Activated CD8-positive, alpha-beta memory T cell treated with anti-CD3 and anti-CD28 coated beads for 4 hours (primary cell): ENCODE measurements at regions not wholly inside any gene's neighbourhood (a gene's known extent, or its start where the extent isn't known, plus 50 kb on each side); places are given as distances from the start of the nearest gene placed in this dataset.

Source experiments
- DNase-seq, 2 donors: peaks; one replicate each; pipeline ENCODE4 v3.0.0-alpha.2; 2020; ENCODE audit warnings: low read depth in 2 of 2

DNA sequence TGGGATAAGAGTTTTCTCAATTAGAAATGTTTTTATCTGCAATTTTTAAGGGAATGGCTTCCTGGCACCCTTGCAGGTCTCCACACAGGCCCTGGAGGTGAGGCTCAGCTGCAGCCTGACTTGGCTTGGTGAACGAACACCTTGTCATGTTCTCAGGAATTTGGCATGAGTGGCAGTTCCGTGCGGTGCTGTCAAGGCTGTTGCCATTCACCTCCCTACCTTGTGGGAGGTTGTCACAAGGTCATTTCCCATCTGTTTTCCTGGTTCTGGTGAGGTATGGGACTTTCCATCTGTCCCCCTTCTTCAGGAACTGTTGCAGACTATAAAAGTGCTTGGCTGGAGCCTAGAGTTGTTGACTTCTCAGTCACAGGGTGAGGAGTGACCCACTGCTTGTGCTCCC lies 82.9 kb downstream of the ELOVL4 start:
- DNase-seq, result no peak

DNA sequence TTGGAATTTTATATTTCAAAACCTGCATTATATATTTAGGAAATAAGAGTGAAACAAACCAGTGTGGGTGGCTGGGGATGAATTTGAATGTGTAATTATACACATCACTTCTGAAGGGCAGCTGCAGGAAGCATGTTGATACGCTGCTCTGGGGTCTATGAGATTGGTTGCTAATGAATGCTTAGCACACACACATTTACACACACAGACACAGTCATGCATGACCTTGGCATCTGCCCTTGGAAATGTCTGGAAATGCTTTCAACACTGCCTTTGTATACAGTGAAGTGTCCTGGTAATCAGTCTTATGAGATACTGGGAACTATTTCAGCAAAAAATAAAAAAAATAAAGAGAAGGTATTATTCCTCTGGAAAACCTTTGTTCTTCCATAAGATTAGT lies 83.4 kb downstream of the ELOVL4 start:
- DNase-seq, result no peak

DNA sequence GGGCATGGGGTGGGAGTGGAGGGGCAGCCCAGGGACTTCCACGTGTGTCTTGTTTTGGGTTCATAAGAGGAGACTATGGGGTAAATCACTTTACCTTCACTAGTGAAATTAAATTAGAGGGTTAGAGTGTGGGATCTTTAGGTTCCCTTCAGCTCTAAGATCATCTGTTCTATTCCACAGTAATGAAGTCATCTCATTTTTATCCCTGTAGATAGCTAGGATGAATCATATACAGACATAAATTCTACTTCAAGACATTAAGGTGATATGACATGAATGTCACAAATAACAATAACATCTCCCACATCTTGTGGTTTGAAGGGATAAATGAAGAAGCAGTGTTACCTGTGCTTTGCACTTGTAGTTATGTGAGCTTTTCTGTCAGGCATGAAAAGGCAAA lies 83.8 kb downstream of the ELOVL4 start:
- no peak for DNase-seq

DNA sequence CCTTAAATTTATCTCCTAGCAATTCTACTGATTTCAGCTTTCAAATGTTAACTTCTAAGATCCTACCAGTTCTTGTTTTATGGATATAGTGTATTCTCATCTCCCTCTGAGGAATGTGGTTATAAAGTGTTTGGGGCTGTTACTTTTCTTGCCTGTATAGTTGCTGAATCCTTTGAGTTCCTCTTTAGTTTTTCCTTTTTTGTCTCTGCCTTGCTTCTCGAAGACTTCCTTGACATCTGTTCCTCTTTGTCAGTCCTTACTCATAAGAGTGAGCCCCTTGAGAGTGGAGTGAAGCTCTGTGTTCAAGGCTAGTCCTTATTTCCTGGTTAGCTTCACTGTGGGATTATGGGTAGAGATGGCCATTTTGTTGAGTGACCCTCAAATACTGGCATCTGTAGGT lies 84.6 kb downstream of the ELOVL4 start:
- DNase-seq, result no peak

DNA sequence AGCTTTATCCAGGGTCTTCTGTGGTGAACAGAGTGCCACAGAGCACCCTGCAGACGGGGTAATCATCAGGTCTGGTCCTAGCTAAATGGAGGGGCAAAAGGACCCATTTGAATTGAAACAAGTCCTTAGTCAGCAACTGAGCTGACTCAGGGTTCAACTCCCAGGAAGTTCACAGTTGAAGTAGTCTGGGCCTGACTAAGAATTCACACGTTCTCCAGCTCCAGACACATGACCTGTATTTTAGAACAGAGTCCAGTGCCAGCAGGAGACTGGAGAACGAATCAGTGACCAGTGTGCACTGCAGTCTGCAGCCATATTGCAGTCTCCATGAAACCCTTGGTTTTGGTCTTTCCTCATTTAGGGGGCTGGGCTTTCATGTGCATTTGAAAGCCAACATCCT lies 85.2 kb downstream of the ELOVL4 start:
- no peak for DNase-seq

DNA sequence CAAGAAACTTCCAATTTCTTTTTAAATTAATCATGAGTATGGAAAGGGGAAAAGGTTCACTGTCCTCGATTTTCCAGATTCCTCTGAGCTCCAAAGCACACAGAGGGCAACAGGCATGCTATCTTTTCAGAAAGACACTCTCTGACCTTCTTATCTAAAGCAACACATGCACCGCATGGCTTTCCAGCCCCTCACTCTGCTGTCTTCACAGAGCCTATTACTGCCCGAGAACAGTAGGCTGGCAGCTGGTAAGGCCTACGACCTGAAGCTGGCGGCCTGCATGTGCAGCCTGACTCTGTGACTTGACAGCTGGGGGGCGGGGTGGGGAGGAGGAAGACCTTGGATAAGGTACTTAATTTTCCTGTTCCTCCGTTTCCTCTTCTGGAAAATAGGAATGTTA lies 86.3 kb downstream of the ELOVL4 start:
- DNase-seq, result no peak

DNA sequence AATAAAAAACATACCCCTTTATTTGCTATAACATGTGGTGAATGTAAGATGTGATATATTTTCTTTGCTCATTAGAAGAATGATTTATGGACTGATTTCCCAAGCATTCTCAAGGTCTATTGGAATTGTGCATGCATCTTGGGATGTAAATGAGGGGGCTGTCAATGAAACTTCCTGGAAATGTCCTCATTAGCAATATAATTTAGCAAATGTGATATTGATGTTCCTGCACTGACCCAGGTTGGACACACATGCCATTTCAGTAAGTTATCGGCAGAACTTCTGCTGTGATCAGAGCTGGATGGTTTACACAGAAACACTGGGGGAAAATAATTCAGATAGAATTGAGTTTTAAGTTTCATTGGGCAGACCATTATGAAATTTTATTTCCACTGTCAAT lies 99.9 kb downstream of the ELOVL4 start:
- DNase-seq, result no peak

DNA sequence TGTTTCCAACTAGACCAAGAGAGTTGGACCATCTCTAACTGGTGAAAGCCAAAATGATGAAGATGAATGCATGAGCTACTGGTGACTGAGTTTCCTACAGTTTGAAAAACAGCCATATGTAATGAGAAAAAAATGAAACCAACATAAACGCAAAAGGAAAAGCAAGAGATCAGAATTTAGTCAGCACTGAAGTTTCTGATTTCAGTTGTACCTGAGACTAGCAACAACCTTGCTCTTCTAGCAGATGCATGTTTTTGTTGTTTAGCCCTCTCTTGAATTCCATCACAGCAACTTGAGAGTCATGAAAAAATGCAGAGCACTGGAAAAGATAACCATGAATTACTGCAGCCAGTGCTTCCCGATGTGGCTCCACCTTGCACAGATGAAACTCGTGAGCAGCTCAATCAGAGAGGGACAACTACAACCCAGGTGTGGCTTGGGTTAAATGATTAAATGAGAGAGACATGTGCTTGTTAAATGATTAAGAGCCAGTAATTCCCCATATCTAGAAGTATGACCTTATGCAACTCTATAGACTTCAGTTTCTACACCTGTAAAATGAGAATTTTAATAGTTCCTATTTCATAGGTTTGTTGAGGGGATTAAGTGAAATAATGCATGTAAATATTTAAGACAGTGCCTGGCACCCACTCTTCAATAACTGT lies 104.8 kb downstream of the ELOVL4 start:
- no peak for DNase-seq

DNA sequence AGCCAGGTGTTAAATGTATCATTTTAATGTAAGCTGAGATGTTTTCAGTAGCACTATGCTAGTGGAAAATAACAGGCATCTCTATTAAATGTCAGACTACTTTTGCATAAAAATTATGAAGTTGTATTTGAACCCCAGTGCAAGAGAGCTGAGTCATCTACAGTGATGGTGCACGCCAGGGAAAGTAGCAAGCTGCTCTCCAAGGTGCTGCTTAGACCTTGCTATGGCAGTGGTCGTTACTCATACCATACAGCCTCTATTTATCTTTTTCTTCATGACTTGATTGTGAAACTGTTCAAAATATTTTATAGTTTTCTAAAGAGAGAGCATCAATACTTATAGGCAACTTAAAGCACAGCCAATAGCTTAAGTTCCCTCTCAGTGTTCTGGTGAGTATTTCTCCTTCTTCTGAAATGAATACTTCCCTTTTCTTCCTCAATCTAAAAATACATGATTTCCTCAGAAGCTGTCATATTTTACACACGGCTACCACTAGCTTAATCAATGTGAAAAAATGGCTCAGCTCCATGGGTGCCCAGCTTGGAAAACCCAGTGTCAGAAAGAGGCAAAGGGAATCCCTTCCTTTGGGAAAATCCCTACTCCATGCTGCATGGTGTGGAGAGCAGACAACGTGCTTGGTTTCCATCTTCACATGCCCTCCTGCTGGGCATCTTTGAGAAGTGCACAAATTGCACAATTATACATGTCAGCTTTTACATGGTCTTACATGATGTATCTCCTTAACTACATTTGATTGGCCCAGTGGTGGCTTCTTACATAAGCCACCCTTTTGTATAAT lies 105.6 kb downstream of the ELOVL4 start:
- DNase-seq, result no peak

DNA sequence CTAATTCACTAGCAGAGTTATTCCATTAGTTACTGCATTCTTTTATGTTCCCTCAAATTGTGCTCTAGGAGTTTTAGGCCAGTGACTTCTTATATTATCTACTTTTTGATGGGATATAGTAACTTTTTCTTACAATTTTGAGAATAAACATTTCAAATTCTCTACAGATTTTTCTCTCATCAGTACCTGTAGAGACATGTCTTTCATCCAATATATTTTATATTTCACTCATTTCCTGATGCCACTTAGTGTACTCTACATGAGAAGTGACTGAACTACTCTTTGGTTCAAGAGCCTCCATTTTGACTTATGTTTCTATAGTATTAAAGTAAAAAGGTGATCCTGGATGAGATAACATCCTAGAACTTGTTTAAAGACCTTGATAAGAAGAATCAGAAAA lies 108.5 kb downstream of the ELOVL4 start:
- DNase-seq, result no peak

DNA sequence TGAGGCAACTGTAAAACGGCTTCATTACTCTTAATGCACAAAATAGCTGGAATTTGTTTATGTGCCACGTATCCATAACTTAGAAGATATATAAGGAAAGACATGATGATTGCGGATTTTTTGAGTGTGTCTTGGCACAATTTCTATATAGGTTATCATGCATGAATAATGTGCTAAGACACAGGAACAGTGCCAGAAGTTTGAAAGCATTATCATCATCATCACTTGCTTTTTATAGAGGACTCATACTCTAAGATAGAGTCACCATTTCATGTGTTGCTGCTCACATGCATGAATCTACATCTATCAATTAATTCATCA lies 113.4 kb downstream of the ELOVL4 start:
- DNase-seq, result no peak

DNA sequence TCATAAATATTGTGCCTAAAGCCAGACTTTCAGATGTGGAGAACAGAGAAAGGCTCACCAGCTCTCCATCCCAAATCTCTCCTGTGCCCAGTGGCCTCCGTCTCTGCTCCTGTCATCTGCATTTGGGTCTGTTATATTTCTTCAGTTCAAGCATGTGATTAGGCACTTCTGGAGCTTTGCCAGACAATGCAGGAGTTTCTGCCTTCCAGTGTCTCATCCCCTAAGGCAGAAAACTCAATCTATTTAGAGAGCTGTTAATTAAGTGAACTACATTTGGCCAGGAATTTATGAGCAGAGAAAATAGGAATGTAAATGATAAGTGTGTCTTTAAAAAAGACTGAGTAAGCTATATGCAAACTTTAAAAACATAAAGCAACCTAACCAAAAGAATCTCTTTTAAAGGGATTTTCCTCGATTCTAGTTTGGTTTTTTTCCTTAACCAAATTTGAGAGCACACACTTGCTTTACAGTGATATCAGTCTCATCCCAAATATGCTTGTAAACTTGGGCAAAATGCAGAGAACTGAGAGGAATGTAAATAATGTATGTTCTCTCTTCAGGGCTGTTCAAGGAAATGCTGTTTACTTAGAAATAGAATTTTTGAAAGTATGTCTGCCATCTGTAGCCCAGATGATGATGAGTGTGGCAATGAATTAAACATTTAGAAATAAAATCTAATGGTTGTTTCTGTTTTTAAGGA lies 113.9 kb downstream of the ELOVL4 start:
- no peak for DNase-seq

DNA sequence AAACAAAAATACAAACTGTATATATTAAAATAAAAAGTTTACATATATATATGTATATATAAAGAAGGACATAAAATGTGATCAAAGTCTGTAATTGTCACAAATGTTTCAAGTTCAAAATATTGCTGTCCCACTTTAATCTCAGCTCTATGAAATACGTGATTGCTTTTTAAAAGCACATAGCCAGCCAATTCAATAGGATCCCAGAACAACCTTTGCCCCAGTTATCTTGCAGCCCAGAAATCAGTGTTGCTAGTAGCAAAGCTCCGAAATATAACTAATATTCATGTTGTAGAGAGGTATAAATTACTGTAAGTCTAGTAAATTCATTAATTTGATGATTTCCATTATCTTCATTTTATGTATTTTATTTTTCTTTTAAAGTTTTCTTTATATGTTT lies 114.6 kb downstream of the ELOVL4 start:
- DNase-seq, result no peak

DNA sequence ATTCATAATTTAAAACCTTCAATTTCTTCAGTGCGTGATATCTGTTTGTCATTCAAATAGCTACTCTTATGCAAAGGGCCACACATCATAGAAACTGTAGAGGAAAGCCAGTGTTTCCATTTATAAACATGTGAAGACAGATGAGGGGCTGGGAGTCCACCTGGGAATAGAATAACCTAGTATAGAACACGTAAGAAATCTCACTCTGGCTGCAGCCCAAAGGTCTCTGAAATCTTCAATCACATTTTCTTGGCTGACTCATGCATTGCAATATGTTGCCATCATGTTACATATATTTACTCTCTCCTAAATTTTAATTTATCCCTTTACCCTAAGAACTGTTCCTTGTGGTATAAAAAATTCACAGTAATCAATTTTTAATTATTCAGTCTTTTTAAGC lies 123.2 kb downstream of the ELOVL4 start:
- no peak for DNase-seq

DNA sequence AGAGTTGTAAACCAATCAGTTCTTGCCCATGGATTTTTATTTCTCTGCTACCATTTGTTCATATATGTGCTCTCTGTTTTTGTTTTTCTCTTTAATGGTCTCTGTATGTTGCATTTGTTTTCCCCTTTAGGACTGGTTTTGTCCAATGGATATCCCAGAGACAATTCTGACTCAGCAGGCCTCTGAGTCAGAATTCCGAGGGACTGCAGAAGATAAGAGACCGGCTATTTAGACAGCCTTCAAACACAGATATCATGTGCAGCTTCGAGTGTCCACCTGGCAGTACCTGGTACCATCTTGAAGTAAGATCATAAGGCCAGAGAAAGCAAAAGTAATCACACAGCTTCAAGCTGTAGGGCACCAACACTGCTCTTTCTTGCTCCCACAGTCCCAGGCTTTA lies 125.5 kb downstream of the ELOVL4 start:
- DNase-seq, result no peak

DNA sequence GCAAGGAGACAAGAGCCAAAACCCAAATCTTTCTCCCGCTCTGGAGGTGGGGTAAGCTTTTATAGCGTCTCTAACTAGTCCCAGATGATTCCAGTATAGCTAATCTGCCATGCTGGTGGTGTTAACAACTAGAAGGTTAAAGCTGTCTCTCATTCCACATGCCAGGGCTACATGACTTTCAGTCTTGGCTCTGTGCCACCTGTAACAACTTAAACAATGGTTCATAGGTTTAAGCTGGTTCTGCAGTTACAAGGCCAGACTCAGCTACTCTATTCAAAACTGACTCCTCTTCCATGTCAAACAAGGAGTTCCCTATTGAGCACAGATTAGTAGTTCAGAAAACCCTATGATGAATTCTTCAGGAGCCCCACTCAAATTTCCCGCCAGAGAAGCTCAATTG lies 128.9 kb downstream of the ELOVL4 start:
- DNase-seq, result no peak

DNA sequence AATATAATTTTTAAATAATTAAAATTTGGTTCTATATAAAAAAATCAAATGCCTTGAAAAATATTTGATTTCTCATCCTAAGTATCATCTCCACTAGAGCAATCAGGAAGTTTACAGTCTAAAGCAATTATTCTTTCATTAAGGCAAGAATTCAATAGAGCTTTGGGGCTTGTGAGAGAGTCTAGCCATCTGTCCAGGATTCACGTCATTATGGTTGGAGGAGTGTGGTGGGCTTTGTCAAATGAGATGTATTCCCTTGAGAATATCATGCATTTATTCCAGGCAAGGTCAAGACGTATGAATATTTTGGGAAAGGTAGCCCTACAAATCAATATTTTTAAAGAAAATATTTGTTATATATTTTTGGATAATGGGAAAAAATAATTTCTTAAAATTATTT lies 132.4 kb downstream of the ELOVL4 start:
- DNase-seq, result no peak

DNA sequence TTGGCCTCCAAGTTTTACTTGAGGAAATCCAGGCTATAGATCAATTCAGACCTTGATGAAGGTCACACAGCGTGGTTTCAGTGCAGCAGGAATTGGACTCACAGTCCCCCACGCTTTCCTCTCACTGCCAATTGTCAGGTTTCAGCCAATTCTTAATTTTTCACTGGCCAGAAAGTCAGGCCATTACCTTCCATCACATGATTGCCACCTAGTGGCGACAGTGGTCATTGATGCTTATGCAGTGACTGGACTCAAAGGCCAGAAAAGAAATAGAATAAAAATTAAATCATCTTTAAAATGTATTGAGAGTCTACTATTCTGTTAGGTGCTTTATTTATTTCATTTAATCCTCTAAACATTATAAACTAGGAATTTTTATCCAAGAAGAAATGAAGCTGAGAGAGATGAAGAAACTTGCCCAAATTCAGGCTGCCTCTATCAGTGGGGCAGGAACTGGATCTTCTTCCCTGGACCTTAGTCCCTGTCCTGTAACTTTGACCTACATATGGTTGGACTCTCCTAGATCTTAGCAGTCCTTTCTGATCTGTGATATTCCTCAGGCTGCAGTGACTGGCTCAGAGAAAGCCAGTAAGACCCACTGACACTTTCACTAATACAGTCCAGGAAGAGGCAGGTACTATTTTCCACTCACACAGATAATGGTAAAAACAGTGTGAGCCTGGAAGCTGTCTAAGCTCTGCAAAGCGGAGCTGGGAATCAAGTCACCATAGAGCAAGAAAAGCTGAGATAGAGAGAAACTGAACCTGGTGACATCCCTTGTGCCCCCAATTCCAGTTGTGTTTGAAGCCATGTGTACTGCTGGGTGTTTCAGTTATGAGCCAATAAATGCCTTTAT lies 133.3 kb downstream of the ELOVL4 start:
- peak; percentile 12 to 38 for DNase-seq

DNA sequence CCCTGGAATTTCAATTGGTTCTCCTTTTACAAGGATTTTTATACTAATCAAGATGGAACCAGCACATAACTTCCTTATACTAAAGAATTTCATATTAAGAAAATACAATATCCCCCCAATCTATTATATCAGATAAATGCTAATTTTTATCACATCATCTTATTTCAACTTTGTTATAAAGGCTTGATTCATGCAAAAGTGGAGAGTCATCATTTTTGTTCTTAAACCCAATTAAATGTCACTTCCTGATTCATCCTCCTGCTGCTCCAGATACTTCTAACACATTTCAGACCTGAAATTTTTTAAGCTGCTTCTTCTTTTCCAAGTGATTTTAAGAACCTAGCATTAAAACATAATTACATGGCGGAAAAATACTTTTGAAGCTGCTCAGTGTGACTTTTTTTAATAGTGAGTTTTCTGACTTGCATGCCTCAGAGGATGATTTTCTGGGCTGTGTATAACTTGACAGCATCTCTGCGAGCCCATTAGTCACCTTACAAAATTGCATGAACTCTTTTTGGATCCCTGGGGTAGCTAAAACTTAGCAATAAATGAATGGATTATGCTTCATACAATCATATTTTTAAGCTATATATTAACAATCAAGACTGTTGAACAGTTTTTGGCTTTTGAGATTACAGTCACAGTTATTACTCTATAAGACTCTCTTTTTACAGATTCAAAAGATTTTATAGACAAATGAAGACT lies 134.1 kb downstream of the ELOVL4 start:
- DNase-seq, result no peak

DNA sequence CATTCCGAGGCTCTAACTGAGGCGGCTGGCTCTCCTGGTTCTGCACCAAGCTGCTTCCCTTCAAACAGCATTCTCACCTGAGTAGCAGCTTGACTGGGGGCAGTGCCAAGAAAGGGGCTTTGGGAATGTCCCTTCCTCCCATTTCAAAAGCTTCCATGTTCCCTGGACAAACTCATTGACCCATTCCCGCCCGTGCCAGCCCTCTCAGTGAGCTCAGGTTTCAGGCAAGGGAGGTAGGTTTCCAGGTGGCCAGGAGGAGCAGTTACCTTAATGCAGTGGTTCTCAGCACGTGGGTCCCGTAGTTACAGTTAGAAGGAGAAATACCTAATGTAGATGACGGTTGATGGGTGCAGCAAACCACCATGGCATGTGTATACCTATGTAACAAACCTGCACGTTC lies 135.2 kb downstream of the ELOVL4 start:
- no peak for DNase-seq

DNA sequence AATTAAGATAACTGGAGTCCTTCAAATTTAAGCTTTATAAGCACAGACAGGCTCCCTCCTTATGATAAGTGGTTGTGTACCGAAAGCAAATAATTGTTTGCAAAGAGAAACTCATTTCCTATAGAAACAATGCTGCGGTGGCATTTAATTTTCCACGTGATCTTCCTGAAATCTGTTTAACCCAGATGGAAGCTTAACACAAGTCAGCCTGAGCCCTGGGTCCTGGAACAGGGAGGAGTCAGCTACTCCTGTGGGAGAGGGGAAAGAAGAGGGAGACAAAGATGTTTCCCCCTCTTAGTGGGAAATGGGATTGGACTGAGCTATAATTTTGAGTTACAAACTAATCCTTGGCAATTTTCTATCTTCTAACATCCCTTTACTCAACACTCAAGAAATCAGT lies 136.5 kb downstream of the ELOVL4 start:
- DNase-seq, result no peak
